IMR-90 (cell line): ENCODE measurements at regions not wholly inside any gene's neighbourhood (a gene's known extent, or its start where the extent isn't known, plus 50 kb on each side); places are given as distances from the start of the nearest gene placed in this dataset.
A peak's percentile ranks its signal among the peaks of the same experiment; 100 is the strongest.

Experiments used
- BHLHE40 ChIP-seq: fragments of 150-350 bp; IDR thresholded peaks from 2 replicates; pipeline ENCODE4 v1.6.1; 2016; ENCODE audit warnings: mild to moderate bottlenecking, low read depth, low read length
- CHD1 ChIP-seq: IDR thresholded peaks from 2 replicates; pipeline ENCODE4 v1.6.1; 2012; ENCODE audit warnings: low read depth, low read length, improper control_type of control experiment
- POLR2A ChIP-seq: IDR thresholded peaks from 2 replicates; pipeline ENCODE4 v1.6.1; 2012; ENCODE audit warnings: mild to moderate bottlenecking, low read depth, low read length
- RCOR1 ChIP-seq: IDR thresholded peaks from 2 replicates; pipeline ENCODE4 v1.6.1; 2012; ENCODE audit warnings: mild to moderate bottlenecking, low read length, improper control_type of control experiment; ENCODE audit not compliant: insufficient replicate concordance
- SMC3 ChIP-seq: fragments of 150-350 bp; IDR thresholded peaks from 2 replicates; pipeline ENCODE4 v1.6.1; 2016; ENCODE audit warnings: low read depth, mild to moderate bottlenecking, antibody characterized with exemption, low read length, moderate library complexity
- TF ChIP-seq, protein P1 (sequence below): conservative IDR thresholded peaks from 2 replicates; pipeline ENCODE4 v1.5.1; 2012; ENCODE audit warnings: mild to moderate bottlenecking, low read depth, low read length, improper control_type of control experiment
- TF ChIP-seq, protein P2 (sequence below): fragments of 150-350 bp; IDR thresholded peaks from 2 replicates; pipeline ENCODE4 v1.6.1; 2017; ENCODE audit warnings: mild to moderate bottlenecking, antibody characterized with exemption, low read length, low read depth

DNA sequence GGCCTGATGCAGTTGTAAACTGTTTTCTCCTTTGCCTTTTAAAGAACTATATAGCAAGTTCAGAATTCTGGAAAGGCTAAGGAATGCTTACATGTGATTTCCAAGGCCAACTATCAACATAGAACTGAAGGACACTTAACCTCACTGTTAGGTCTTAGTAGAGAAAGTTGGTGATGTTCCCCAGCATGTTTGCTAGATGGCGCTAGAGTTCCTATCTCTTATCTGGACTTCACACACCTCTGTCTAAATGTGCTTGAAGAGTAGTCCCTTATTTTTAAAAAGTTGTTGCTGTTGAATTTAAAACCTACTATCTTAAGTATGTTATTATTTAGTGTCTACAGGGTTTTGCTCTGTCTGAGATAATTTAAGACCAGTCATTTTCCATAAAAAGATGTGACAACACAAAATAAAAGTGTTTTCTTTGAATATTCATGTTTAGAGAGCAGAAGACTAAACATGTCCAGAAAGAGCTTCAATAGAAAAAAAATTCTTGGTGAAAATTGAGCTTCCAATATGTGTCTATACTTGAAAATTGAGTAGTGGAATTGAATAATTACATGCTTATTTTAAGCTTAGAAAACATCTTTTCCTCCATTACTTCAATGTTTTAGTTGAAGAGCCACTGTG is 237.3 kb downstream of the S1PR1 start:
- TF ChIP-seq BHLHE40 (no peak), SMC3 (no peak), CHD1 (no peak), POLR2A (no peak), RCOR1 (no peak)
- TF ChIP-seq, protein P1, sequence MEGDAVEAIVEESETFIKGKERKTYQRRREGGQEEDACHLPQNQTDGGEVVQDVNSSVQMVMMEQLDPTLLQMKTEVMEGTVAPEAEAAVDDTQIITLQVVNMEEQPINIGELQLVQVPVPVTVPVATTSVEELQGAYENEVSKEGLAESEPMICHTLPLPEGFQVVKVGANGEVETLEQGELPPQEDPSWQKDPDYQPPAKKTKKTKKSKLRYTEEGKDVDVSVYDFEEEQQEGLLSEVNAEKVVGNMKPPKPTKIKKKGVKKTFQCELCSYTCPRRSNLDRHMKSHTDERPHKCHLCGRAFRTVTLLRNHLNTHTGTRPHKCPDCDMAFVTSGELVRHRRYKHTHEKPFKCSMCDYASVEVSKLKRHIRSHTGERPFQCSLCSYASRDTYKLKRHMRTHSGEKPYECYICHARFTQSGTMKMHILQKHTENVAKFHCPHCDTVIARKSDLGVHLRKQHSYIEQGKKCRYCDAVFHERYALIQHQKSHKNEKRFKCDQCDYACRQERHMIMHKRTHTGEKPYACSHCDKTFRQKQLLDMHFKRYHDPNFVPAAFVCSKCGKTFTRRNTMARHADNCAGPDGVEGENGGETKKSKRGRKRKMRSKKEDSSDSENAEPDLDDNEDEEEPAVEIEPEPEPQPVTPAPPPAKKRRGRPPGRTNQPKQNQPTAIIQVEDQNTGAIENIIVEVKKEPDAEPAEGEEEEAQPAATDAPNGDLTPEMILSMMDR: peak; percentile 28; the same call in 1 of the 2 replicates
- TF ChIP-seq, protein P2, sequence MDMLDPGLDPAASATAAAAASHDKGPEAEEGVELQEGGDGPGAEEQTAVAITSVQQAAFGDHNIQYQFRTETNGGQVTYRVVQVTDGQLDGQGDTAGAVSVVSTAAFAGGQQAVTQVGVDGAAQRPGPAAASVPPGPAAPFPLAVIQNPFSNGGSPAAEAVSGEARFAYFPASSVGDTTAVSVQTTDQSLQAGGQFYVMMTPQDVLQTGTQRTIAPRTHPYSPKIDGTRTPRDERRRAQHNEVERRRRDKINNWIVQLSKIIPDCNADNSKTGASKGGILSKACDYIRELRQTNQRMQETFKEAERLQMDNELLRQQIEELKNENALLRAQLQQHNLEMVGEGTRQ: no peak
